SH-SY5Y (cell line): ENCODE measurements at regions not wholly inside any gene's neighbourhood (a gene's known extent, or its start where the extent isn't known, plus 50 kb on each side); places are given as distances from the start of the nearest gene placed in this dataset.

ENCODE experiments used
- GATA2 ChIP-seq: IDR thresholded peaks from 2 replicates; pipeline ENCODE4 v1.6.1; 2011; ENCODE audit warnings: mild to moderate bottlenecking, low read depth, low read length
- GATA3 ChIP-seq: IDR thresholded peaks from 2 replicates; pipeline ENCODE4 v1.6.1; 2011; ENCODE audit warnings: low read depth, mild to moderate bottlenecking, low read length, moderate library complexity

DNA sequence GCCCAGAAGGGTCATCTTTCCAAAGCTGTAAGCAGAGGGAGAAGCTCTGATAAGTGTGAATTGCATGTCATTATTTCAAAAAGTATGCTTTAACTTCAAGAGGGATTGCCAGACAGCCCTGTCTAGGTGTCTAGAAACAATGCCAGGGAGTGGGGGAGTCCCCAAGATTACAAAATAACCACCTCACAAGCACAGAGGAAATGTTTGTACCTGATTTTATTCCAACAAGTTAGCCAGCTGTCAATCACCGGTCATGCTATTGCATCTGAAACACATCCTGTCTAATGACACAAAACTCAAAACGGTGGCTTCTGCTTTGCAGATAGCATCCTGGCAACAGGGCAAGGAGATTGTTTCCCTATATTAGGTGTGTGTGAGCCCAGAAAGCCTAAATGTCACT, 154.2 kb upstream of the WWC1 start:
- no peak for TF ChIP-seq GATA2
- TF ChIP-seq GATA3, result no peak
